GM19324 (cell line): ENCODE measurements at regions not wholly inside any gene's neighbourhood (a gene's known extent, or its start where the extent isn't known, plus 50 kb on each side); places are given as distances from the start of the nearest gene placed in this dataset.
A peak's percentile ranks its signal among the peaks of the same experiment; 100 is the strongest.
"Not testable (repeated sequence)": the region's sequence is repeated elsewhere in the genome, so short reads cannot be mapped to it uniquely, and the experiment has no call there.

ENCODE experiments used
- ATAC-seq: cut with Tn5 transposase; IDR thresholded peaks from one replicate; pipeline ENCODE4 v1.9.1; 2021; ENCODE audit warnings: mild to moderate bottlenecking, moderate library complexity; ENCODE audit not compliant: unreplicated experiment, low FRiP score

DNA sequence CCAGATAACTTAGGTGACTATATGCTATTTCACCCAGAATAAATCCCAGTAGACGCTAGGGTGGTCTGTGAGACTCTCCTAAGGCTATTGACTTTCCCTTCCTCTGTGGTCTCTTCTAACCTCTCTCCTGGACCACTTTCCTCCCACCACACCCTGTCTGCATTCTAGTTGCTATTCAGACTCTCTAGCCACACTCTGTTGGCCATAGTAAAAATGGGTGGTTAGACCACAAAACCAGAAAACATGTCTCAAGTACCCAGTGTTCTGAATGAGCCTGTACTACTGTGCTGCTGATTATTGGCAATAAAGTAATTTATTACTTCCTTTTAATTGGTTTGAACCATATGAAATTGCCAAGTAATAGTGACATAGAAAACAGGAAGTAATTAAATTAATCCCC is 240.8 kb downstream of the KIF20B start:
- ATAC-seq: peak; percentile 71

DNA sequence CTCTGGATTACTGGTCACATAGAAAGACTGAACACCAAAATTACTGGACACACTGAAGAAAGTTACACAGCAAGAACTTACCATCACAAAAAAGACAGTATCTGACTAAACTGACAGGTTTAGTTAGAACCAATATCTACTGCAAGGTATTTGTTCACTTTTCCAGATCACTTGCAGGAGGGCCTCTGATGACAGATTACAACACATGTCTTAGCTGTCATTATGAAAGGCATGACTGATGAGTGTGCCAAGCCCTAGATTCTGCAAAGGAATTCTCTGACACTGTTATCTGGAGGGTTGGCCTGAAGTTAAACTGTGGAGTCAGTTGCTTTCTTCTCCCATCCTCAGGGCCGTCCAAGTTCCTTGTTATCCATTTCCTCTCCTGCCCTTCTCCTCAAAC is 242.7 kb downstream of the KIF20B start:
- ATAC-seq: no peak

DNA sequence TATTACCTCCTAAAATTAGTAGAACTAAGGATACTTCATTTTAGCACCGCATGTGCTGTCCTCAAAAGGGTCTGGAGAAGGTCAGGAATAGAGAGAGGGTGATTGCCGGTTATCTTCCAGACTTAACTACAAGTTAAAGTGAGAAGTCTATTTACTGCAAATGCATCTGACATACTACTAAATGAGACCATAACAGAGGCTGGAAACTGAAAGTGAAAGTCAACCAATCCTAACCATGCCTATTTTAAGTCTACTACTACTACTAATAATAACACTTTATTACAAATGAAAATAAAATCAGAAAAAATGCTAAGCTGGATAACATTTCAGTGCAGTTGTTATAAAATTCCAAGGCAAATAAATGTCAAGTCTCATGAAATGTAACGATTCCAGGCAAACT is 244.7 kb downstream of the KIF20B start:
- no peak for ATAC-seq

DNA sequence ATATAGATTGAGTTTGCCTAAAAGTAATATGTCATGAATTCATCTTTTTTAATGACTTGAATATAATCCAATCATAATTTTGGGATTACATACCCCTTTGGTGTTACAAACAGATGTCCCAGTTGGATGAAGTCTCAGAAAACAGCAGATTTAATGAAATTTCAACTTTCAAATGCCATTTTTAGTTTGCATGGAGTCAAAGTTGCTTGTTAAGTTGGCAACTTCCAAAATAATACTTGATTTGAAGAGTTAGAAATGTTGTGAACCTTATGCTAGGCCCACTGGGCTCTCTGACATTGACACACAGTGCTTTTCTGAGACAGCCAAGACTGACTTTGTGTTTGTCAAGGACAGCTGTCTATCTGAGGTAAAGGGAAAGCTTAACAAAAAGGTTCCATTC is 248.1 kb downstream of the KIF20B start:
- no peak for ATAC-seq

DNA sequence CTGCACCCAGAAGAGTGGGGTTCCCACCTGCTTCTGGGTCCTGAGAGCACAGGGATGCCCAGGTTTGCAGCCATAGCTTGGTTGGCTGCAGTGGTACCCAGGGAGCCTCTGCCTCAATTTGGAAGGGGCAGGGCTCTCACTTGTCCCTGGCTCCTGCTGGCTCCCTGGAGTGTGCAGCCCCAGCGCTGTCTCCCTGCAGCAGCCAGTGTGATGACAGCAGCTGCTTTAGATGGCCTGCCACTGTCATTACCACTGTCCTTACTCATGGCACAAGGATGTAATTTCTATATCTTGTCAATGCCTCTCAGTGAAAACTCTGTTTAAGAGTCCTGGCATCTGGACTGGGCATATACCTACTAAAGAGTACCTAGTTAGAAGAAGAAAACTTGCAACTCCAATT is 250.9 kb downstream of the KIF20B start:
- no peak for ATAC-seq

DNA sequence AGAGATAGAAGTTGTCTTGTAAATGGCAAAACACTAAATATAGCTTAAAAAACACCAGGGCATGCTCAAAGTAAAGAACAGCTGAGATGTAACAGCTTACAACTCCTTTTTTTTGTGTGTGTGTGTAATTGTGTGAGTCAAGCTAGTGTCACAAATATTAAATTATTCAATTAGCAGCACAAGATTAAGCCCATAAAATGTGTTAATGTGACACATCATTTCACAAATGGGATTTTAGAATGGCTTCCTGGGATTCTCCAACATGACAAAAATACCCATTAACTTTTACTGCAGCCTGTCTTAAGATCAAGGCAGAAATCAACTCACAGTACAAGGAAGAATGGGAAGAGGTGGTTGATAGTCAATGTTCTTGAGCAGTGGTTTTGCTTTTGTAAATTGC is 251.4 kb downstream of the KIF20B start:
- ATAC-seq: no peak

DNA sequence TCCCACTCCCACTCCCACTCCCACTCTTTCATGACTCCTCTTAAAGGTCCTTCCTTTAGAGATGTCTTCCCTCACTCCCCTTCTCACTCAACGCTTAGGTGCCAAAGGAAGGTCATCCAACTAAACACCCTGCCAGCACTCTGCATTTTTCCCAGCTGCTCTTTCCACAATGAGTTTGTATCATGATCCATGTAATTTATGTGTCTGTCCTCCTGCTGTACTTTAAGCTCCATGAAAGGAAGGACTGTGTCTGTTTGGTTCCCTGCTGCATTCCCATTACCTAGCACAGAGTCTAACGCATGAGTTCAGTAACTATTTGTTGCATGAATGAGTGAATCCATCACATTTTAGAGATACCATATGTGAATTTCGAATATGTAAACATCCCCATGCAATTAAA is 252.7 kb downstream of the KIF20B start:
- no peak for ATAC-seq

DNA sequence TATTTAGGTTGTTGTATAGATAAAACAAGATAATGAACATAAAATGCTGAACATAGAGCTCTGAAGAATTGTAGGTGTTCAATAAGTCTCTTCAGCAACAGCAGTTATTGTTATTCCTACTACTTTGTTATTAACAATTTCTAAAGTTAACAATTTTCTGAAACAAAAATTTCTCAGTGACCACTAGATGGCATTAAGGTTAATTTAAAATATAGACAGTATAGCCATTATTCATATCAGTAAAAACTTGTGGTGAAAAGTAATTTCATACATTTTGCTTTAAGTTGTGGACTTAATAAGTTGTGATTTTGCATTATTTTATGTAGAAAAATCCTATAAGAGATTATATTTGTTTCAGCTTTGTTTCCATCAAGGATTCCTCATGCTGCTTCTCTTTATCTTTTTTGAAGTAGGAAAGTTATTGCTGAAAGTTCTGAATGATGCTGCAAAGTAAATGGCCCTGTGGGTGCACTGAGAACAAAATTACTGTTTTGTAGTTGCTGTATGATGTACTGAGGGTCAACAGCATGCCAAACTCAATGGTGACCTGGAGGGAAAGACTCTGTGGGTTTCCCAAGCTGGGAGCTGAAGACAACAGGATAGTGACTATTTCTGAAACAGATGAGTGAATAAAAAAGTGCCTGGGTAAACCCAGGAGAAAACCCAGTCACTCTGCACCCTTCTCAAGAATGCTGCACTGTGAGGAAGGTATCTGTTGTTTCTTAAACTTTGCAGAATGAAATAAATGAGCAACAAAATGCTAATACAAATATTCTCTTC is 253.6 kb downstream of the KIF20B start:
- ATAC-seq: no peak

DNA sequence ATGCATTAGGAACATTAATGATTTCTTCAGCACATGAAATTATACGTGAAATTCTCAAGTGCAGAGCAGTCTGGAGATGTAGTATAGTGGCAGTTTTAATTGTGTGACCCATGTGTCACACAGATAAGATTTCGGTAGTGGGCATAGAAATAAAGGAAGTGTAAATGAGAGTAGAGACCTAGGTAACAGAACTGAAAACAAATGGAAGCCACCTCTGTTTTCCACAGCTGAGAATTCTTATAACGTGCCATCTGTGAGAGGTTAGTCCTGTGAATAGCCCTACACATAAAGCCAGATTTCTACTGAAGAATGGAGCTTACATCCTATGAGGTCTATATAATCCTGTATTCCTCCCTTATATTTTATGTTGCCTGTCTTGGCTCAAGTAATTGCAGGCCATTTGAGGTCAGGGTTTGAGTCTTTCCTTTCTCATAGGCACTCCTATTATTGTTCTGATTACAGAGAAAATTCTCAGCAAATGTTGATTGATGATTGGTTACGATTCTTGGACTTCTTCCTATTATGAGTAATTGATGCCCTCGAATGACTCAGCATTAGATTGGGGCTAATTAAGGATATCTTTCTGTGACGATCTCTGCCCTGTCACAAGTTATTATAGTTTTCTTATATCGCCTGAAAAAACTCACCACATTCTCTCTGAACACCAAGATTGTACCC is 258.2 kb downstream of the KIF20B start:
- peak; percentile 61 for ATAC-seq

DNA sequence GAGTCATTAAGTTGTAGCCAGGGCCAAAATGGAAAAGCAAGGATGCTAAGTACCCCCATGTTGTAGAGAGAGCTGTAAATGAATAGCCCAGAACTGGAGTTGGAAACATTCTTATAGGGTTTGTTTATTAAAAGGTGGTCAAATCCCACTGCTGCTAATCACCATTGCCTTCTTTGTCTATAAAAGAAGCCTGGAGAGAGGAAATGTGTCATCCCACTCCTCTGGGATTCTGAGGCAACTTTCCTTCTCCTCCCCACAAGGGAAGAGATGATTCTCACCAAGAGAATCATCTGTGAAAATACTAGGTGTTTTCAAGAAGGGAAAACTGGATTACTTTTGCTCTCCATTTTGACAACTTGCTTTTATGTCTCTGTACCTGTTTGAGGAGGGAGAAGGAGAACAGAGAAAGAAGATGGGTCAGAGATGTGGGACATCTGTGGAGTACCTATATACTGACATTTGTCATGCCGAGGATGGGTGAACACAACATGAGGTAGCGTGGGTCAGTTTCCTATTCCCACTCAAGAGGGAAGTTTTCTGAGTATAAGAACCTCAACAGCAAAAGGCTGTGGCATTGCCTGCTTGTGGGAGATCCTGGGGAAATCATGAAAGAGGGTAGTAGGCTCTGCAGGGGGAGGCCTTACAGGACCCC is 262.2 kb downstream of the KIF20B start:
- no peak for ATAC-seq

DNA sequence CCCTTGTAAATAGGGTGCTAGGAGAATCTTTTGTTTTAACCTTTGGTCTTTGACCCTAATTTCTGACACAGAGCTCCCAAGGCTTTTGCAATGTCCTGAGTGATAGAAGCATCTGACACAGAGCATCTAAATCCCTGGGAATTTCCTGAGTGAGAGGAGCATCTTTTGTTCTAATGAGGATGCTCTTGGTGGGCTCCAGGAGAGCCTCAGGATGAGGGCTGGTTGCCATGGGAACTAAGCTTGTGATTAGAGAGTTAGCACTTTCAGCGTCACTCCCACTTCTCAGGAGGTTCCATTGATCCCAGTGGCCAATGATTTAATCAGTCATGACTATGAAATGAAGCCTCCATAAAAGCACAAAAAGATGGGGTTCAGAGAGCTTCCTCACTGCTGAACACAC is 264.8 kb downstream of the KIF20B start:
- no peak for ATAC-seq

DNA sequence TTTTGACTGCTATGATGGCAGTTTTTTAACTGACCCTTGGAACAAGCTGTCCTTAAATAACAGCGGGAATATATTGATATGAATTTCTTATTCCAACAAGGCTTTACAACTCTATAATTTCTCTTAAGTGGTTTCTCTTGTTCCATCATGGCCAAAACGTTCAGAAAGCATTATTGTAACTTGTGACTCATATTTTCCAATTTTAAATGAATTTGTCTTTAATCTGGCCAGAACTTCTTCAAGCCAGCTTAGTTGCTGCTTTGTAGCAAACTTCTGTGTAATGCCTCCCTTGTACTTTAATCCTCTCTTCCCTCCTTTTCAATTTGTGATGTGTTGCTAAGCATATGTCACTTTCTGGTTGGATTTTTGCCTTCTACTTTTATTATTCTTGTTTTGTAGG is 271.9 kb downstream of the KIF20B start:
- no peak for ATAC-seq

DNA sequence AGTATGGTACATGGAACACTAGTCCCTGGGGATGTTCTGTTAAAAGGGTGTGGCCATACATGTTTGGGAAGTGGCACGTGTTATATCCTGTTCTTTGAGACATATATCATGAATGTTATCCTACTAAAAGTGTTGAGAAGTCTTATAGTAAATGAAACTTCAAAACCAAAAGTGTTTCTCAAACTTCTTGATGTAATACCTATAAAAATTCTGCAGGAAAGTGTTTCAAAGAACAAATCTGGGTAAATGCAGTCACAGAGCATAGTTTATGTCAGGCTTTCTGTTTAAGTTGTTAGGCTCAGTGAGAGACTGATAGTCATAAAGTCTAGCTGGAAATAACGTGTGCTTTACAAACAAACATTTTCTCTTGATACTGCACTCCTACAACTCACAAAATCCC is 273.7 kb downstream of the KIF20B start:
- no peak for ATAC-seq

DNA sequence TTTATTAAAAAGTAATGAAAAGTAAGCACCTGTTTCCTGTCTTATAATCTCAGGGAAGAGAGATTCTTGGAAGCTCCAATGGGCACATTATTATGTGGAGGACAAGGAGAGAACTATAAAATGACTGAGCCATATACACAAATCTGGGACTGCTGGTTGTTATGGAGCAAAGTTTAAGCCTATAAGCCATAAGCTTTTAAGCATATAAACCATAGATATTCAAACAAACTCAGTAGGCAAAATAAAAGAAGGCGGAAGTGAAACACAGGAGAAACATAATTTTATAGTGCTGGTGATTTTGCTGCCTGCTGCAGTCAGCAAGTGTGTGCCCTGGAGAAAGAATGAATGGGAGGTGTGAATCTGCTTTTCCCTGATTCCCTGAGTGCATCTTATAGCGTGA is 274.4 kb downstream of the KIF20B start:
- ATAC-seq: no peak

DNA sequence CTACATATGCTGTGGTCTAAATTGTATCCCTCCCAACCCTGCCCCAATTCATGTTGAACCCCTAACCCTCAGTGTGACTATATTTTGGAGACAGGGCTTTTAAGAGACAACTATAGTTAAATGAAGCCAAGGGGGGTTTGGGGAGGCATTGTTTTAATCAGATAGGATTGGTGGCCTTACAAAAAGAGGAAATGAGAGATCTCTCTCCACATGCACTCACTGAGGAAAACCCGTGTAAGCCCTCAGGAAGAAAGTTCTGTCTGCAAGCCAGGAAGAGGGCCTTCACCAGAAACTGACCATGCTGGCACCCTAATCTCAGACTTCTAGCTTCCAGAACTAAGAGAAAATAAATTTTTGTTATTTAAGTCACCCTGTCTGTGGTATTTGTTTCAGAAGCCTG is 276.7 kb downstream of the KIF20B start:
- no peak for ATAC-seq

DNA sequence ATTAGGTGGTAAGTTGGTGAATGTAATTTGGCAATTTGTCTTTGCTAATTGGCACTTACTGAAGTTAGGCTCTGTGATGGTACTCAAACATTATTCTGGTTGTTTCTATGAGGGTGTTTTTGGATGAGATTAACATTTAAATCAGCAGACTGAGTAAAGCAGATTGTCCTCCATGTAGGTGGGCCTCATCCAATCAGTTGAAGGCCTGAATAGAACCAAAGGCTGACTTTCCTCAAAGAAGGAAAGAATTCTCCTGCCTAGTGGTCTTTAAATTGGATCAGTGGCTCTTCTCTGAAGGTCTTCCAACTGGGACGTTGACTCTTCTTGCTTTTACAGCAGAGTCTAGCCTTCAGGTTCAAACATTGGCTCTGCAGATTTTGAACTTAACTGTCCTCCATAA is 278.3 kb downstream of the KIF20B start:
- ATAC-seq: no peak

DNA sequence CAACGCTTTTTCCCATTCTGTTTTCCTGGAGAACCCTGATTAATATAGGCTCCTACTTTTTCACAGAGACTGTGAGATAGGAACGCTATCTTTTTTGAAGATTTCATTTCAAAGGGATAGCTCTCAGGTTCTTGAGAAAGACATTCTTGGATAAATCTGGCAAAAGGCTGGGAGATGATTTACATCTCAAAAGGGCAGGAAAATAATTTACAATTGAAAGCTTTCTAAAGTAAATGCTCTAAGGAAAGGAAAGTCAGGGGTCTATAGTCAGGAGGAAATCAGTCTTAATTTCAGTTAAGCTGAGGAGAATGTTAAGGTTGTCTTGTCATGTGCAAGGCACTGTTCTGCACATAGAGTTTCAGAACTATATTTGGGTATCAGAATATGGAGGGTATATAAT is 278.8 kb downstream of the KIF20B start:
- ATAC-seq: no peak

DNA sequence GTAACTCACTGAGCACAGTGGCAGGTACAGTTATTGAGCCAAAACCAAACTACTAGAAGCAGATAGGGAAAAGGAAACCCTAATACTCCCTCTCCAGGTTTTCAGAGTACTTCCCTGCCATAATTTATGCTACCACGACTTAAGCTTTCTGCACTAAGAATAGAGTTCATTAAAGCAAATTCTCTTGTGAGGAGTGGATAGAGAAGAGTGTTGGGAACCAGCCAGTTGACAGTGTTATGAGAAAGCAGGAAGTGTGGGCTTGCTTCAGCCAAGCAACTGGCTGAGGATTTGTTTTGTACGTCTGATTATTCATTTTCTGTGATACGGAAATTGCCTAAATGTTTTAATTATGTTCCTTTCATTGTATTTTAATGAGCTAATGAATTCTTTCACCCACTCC is 280.5 kb downstream of the KIF20B start:
- ATAC-seq: no peak

DNA sequence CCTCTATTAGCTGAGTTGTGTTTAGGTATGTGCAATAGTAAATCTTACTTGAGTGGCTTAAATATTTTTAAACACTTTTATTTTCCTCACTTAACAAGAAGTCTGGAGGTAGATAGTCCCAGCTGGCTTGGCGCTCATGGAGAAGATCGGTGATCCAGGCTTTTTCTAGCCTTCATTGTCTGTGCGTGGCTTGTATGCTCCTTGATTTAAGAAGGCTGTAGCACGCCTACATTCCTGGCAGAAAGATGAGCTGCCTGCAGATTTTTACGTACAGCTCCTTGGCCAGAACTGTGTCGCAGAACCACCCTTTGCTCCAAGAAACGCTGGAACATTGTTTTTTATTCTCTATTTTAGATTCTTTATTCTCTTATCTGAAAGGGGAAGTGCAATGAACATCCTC is 284.1 kb downstream of the KIF20B start:
- ATAC-seq: no peak

DNA sequence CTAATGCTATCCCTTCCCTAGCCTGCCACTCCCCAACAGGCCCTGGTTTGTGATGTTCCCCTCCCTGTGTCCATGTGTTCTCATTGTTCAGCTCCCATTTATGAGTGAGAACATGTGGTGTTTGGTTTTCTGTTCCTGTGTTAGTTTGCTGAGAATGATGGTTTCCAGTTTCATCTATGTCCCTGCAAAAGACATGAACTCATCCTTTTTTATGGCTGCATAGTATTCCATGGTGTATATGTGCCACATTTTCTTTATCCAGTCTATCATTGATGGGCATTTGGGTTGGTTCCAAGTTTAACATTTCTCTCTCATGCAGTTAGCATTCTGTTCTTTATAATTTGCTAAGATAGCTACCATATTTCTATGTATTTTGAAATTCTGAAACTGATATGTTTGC is 287.0 kb downstream of the KIF20B start:
- not testable (repeated sequence) for ATAC-seq

DNA sequence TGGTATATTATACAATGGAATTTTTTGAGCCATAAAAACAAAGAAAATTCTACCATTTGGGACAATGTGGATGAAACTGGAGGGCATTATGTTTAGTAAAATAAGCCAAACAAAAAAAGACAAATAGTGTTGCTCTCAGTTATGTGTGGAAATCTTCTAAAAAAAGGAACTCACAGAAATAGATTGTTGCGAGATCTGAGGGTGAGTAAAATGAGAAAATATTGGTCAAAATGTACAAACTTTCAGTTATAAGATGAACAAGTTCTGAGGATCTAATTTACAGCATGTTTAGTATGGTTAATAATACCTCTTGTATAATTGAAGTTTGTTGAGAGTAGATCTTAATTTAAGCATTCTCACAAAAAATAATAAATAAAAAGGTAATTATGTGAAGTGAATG is 291.2 kb downstream of the KIF20B start:
- no peak for ATAC-seq

DNA sequence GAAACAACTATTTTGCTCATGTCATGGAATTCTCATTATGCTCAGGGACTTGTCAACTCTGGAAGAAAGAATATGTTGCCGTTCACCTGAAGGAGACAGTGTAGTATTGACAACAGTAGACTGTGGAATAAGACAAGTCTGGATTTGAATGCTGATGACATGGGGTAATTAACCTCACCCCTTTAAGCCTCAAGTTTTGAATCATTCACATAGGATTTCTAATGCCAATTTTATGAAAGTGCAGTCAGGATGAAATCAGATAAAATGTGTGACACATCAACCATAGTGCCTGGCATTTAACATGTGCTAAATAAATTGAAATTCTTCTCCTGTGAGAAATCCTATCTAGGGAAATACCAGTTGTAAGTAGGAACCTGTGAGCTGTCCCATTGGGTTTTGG is 305.8 kb downstream of the KIF20B start:
- no peak for ATAC-seq
